ENCODE measurements at regions not wholly inside any gene's neighbourhood (a gene's known extent, or its start where the extent isn't known, plus 50 kb on each side); places are given as distances from the start of the nearest gene placed in this dataset.
"Not testable (repeated sequence)": the region's sequence is repeated elsewhere in the genome, so short reads cannot be mapped to it uniquely, and the experiment has no call there.

- Histone ChIP-seq H3K4me1 (no peaks in the 10 kb centered on the region), H3K27me3 (replicated peaks in 1 of 7) (no peaks in the 10 kb centered on the region), H3K27ac (no peak overlapping the region), H3K36me3 (no peaks in the 10 kb centered on the region), H3K9me3 (no peaks in the 10 kb centered on the region), H3K4me3 (no peak overlapping the region)
- intact Hi-C loops (cut with DNase I; ENCODE audit: low total_unique reads), result loop anchor here (5.0 to 10.0 kb wide), 3 partner anchors 413 to 745 kb away; no protein-coding TSS in a partner anchor
- DNase-seq, result no peak
- 20 to 28% (median 23%) methylated on average over 5 of the region's 5 CpGs for WGBS, 5 donors
- TF ChIP-seq POLR2A (IDR thresholded peaks at IDR 0.05), result no peak
- TF ChIP-seq POLR2AphosphoS5 (IDR thresholded peaks at IDR 0.05), result no peak
- TF ChIP-seq CTCF (IDR thresholded peaks at IDR 0.05 in 8 of 11, conservative IDR thresholded peaks at IDR 0.05 in 3 of 11), result peak in 9 of 11 experiments; percentile 39 to 67 (median 63)
Measured at GRCh38 chr3:159260049-159260662, 458.3 kb downstream of the MFSD1 start.

- not testable (repeated sequence) for H3K4me3 ChIP-seq; H3K27me3 ChIP-seq (replicated peaks in 1 of 7); H3K9me3 ChIP-seq; H3K27ac ChIP-seq; H3K36me3 ChIP-seq; H3K4me1 ChIP-seq; DNase-seq
- whole genome bisulfite sequencing, 5 donors, result 43 to 68% (median 65%) methylated on average over 4 of the region's 4 CpGs
- intact Hi-C loops (cut with DNase I; ENCODE audit: low total_unique reads), result loop anchor here (5.0 to 10.0 kb wide), 3 partner anchors 414 to 743 kb away; no protein-coding TSS in a partner anchor
Measured at GRCh38 chr3:159261333-159261732, 459.5 kb downstream of the MFSD1 start.

DNA sequence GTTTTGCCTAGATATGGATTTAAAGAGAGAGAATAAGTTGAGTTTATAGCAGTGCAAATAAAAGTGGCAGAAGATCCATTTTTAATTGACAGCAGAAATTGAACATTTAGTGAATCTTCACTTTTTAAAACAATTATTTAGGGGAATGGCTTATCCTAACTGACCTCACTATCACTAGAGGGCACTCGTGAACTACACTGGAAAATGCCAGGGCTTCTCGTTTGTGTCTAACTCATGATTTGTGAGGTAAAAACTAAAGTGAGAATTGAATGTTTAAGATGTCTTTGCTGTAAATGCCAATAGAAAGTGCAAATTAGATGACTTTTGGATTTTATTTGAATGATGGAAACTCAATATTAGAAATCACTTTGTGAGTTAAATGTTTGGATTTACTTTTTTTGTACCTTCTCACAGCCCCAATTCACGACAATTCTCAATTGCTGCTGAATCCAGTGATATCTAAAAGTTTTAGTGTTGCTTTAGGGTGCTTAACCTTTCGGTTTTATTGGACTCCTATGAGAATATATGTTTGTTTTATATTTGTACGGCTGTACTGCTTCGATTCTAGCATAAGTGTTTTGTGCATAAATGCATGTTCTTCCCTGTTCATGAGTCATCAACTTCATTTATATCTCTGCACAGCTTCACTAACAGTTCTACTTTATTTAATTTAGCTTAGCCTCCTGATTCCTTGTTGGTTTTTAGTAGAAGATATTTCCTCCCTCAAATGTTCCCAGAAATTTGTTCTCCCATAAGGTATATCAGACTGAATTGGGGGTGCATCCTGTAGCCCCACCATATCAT lies 462.1 kb downstream of the MFSD1 start:
- Histone ChIP-seq H3K27ac (no peak overlapping the region), H3K36me3 (no peaks in the 10 kb centered on the region), H3K4me3 (no peak overlapping the region), H3K4me1 (no peaks in the 10 kb centered on the region), H3K27me3 (replicated peaks in 1 of 7) (no peaks in the 10 kb centered on the region), H3K9me3 (no peaks in the 10 kb centered on the region)
- WGBS, 5 donors, result 41 to 50% (median 45%) methylated on average over 6 of the region's 6 CpGs
- intact Hi-C loops (cut with DNase I; ENCODE audit: low total_unique reads), result loop anchor here (5.0 to 10.0 kb wide), 3 partner anchors 417 to 741 kb away; no protein-coding TSS in a partner anchor
- TF ChIP-seq POLR2AphosphoS5 (IDR thresholded peaks at IDR 0.05) (no peak), POLR2A (IDR thresholded peaks at IDR 0.05) (no peak), CTCF (IDR thresholded peaks at IDR 0.05 in 8 of 11, conservative IDR thresholded peaks at IDR 0.05 in 3 of 11) (peak in 8 of 11 experiments; percentile 30 to 45 (median 33))
- no peak for DNase-seq

GRCh38 chr3:159265705-159266104 lies 463.9 kb downstream of the MFSD1 start:
- 18 to 37% (median 24%) methylated on average over 2 of the region's 2 CpGs for WGBS, 5 donors
- intact Hi-C loops (cut with DNase I; ENCODE audit: low total_unique reads), result loop anchor here (10.0 kb wide), 1 partner anchor 739 kb away; no protein-coding TSS in a partner anchor

More at GRCh38 chr3:159265705-159266104, 463.9 kb downstream of the MFSD1 start:
- H3K27me3 ChIP-seq (replicated peaks in 1 of 7), result no peaks in the 10 kb centered on the region
- no peaks in the 10 kb centered on the region for H3K36me3 ChIP-seq
- no peak overlapping the region for H3K27ac ChIP-seq
- TF ChIP-seq POLR2AphosphoS5 (IDR thresholded peaks at IDR 0.05) (no peak), POLR2A (IDR thresholded peaks at IDR 0.05) (no peak), CTCF (IDR thresholded peaks at IDR 0.05 in 8 of 11, conservative IDR thresholded peaks at IDR 0.05 in 3 of 11) (no peak)
- DNase-seq, result no peak
- no peaks in the 10 kb centered on the region for H3K4me1 ChIP-seq
- no peak overlapping the region for H3K4me3 ChIP-seq
- H3K9me3 ChIP-seq, result no peaks in the 10 kb centered on the region

All from spleen (tissue), 11 donors.